ENCODE measurements at regions not wholly inside any gene's neighbourhood (a gene's known extent, or its start where the extent isn't known, plus 50 kb on each side); places are given as distances from the start of the nearest gene placed in this dataset.

GRCh38 chr17:22443061-22443460 lies 750.7 kb downstream of the KCNJ18 start:
- Mint-ChIP-seq H3K9me3 (ENCODE audit: unreplicated experiment) (peaks cover 31% of the 10 kb centered on the region), H3K4me1 (ENCODE audit: unreplicated experiment) (no peaks in the 10 kb centered on the region), H3K27me3 (ENCODE audit: unreplicated experiment) (peaks cover 4% of the 10 kb centered on the region), H3K27ac (ENCODE audit: unreplicated experiment) (no peak overlapping the region), H3K4me3 (ENCODE audit: unreplicated experiment) (no peak overlapping the region), H3K36me3 (ENCODE audit: low read depth, unreplicated experiment) (no peaks in the 10 kb centered on the region)
- DNase-seq (ENCODE audit: low spot score) = no peak
- no peak for TF ChIP-seq CTCF (IDR thresholded peaks at IDR 0.05; ENCODE audit: unreplicated experiment)

DNA sequence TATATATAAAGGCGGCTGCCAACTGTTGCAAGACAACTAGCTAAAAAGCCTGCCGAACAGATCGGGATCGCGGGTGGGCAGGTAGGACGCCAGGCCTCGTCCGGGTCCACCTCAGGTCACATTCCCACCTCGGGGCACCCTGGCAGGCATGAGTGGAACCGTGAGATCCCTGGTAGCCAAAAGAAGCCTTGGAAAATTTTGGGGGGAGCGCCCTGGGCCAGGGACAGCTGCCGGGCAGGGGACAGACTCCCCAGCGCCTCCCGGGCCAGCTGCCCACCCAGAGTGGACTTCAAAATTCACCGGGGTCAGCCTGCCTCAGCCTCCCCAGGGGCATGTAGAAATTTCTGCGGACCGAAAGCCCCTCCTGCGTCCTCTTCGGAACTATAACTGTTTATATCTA lies 760.9 kb downstream of the KCNJ18 start:
- Mint-ChIP-seq H3K4me1 (ENCODE audit: unreplicated experiment) (no peaks in the 10 kb centered on the region), H3K36me3 (ENCODE audit: low read depth, unreplicated experiment) (peaks cover 3% of the 10 kb centered on the region), H3K27me3 (ENCODE audit: unreplicated experiment) (no peaks in the 10 kb centered on the region), H3K27ac (ENCODE audit: unreplicated experiment) (no peak overlapping the region), H3K9me3 (ENCODE audit: unreplicated experiment) (peaks cover 27% of the 10 kb centered on the region), H3K4me3 (ENCODE audit: unreplicated experiment) (no peak overlapping the region)
- no peak for DNase-seq (ENCODE audit: low spot score)
- TF ChIP-seq CTCF (IDR thresholded peaks at IDR 0.05; ENCODE audit: unreplicated experiment) = no peak

DNA sequence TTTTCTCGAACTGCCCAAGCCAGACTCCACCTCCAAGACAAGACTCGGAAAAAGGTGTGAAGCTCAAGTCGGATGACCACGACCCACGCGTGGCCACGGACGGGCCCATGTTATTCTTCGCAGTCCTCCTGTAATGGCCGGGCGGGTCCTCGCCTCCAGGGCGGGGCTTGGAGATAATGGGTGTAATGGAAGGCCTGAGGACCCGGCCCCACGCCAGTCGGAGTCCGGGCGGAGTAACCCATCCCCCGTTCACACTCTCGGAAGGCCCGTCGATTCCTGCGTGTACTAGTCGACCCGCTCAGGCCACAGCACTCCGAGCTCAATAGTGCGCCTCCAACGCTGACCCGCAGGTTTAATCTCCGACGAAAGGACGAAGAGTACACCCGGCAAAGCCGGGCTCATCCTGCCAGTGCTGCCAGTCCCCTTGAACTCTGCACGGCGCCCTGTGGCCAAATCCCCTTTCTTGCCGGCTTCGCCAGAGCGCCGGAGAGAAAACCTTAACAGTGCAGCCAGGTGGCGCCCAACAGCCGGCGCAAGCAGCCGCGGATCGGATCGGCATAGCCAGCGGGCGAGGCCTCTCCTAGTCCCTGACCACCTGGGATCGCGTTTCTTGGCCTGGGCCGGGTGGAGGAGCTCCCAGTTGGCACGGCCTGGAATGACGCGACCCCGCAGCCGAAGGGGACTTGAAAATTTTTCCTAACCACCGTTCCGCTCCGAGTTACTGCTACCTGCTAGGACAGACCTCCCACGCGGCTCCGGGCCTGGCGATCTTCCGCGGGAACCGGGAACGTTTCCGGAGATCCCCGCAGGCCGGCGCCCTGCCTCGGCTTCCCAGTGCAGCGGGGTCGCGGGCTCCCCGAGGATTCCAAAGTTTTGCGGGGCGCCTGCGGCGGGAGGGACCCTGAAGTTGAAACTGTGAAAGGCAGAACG lies 762.0 kb downstream of the KCNJ18 start:
- Mint-ChIP-seq H3K4me3 (ENCODE audit: unreplicated experiment) (no peak overlapping the region), H3K27me3 (ENCODE audit: unreplicated experiment) (no peaks in the 10 kb centered on the region), H3K9me3 (ENCODE audit: unreplicated experiment) (peaks cover 21% of the 10 kb centered on the region), H3K27ac (ENCODE audit: unreplicated experiment) (no peak overlapping the region), H3K4me1 (ENCODE audit: unreplicated experiment) (no peaks in the 10 kb centered on the region), H3K36me3 (ENCODE audit: low read depth, unreplicated experiment) (peaks cover 3% of the 10 kb centered on the region)
- no peak for DNase-seq (ENCODE audit: low spot score)
- no peak for TF ChIP-seq CTCF (IDR thresholded peaks at IDR 0.05; ENCODE audit: unreplicated experiment)

GRCh38 chr17:22459331-22459952 lies 767.1 kb downstream of the KCNJ18 start:
- no peaks in the 10 kb centered on the region for H3K27me3 Mint-ChIP-seq (ENCODE audit: unreplicated experiment)
- TF ChIP-seq CTCF (IDR thresholded peaks at IDR 0.05; ENCODE audit: unreplicated experiment) = no peak
- no peak overlapping the region for H3K27ac Mint-ChIP-seq (ENCODE audit: unreplicated experiment)
- H3K4me1 Mint-ChIP-seq (ENCODE audit: unreplicated experiment) = no peaks in the 10 kb centered on the region
- H3K4me3 Mint-ChIP-seq (ENCODE audit: unreplicated experiment) = no peak overlapping the region
- H3K36me3 Mint-ChIP-seq (ENCODE audit: low read depth, unreplicated experiment) = peaks cover 7% of the 10 kb centered on the region
- no peak for DNase-seq (ENCODE audit: low spot score)
- H3K9me3 Mint-ChIP-seq (ENCODE audit: unreplicated experiment) = peaks cover 46% of the 10 kb centered on the region

GRCh38 chr17:22459953-22460350 lies 767.6 kb downstream of the KCNJ18 start:
- no peak for DNase-seq (ENCODE audit: low spot score)
- H3K4me1 Mint-ChIP-seq (ENCODE audit: unreplicated experiment) = no peaks in the 10 kb centered on the region
- TF ChIP-seq CTCF (IDR thresholded peaks at IDR 0.05; ENCODE audit: unreplicated experiment) = no peak
- peaks cover 47% of the 10 kb centered on the region for H3K9me3 Mint-ChIP-seq (ENCODE audit: unreplicated experiment)
- H3K36me3 Mint-ChIP-seq (ENCODE audit: low read depth, unreplicated experiment) = peaks cover 9% of the 10 kb centered on the region
- H3K27me3 Mint-ChIP-seq (ENCODE audit: unreplicated experiment) = no peaks in the 10 kb centered on the region
- no peak overlapping the region for H3K27ac Mint-ChIP-seq (ENCODE audit: unreplicated experiment)
- H3K4me3 Mint-ChIP-seq (ENCODE audit: unreplicated experiment) = no peak overlapping the region
